ENCODE measurements at regions not wholly inside any gene's neighbourhood (a gene's known extent, or its start where the extent isn't known, plus 50 kb on each side); places are given as distances from the start of the nearest gene placed in this dataset.
"Not testable (repeated sequence)": the region's sequence is repeated elsewhere in the genome, so short reads cannot be mapped to it uniquely, and the experiment has no call there.

GRCh38 chr15:39409876-39410530 lies 170.9 kb upstream of the THBS1 start:
- no peak for DNase-seq (ENCODE audit: low read depth in 1 of 2, low spot score in 1 of 2)

GRCh38 chr15:39411102-39411989 lies 169.5 kb upstream of the THBS1 start:
- in situ Hi-C loops (cut with HindIII; ENCODE audit: low pct_unique_long_range_greater_than_20kb, low sequenced_read_pairs): no loop called here
- DNase-seq (ENCODE audit: low read depth in 1 of 2, low spot score in 1 of 2): peak in 1 of 2 experiments; percentile 33
- TF ChIP-seq JUND (IDR thresholded peaks at IDR 0.05; ENCODE audit: low read depth): no peak

More at GRCh38 chr15:39409876-39410530, 170.9 kb upstream of the THBS1 start:
- in situ Hi-C loops (cut with HindIII; ENCODE audit: low pct_unique_long_range_greater_than_20kb, low sequenced_read_pairs): no loop called here
- no peak for TF ChIP-seq JUND (IDR thresholded peaks at IDR 0.05; ENCODE audit: low read depth)

DNA sequence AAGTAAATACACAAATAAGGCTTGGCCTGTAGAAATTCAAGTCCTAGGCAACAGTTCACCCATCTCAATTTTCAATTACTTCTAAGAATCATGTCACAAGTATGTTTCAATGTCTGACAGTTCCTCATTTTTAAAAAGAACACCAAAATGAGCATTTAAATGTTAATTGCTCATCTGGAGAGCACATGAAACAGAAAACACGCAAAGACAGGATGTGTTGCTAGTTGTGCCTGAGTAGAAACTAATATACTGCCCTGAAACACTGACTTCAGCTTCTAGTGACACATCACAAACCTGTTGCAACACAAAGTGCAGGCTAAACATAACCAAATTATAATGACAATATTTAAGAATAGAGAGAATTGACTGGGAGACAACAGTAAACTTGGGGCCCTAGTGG lies 167.3 kb upstream of the THBS1 start:
- DNase-seq (ENCODE audit: low read depth in 1 of 2, low spot score in 1 of 2): no peak
- in situ Hi-C loops (cut with HindIII; ENCODE audit: low pct_unique_long_range_greater_than_20kb, low sequenced_read_pairs): no loop called here
- TF ChIP-seq JUND (IDR thresholded peaks at IDR 0.05; ENCODE audit: low read depth): no peak

- TF ChIP-seq JUND (IDR thresholded peaks at IDR 0.05; ENCODE audit: low read depth): no peak
- DNase-seq (ENCODE audit: low read depth in 1 of 2, low spot score in 1 of 2): no peak
- in situ Hi-C loops (cut with HindIII; ENCODE audit: low pct_unique_long_range_greater_than_20kb, low sequenced_read_pairs): no loop called here
Observed at GRCh38 chr15:39414201-39414600, 166.7 kb upstream of the THBS1 start.

DNA sequence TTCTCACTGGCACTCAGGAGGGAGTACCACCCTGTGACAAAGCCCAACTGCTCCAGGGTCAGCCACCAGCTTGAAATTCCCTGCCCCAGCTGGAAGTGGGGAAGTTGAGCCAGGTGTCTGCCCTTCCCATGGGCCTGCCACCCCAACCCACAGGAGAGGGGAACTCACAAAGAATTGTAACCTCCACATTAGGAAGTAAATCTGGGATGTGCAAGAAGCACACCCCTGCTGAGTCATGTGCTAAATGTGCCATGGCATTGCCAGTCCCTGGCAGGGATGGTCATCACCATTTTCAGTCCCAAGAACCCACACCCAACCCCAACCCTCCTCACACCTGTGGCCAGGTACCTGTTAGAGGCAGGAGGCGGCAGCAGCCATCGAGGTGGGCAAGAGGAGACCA lies 165.2 kb upstream of the THBS1 start:
- in situ Hi-C loops (cut with HindIII; ENCODE audit: low pct_unique_long_range_greater_than_20kb, low sequenced_read_pairs): no loop called here
- TF ChIP-seq JUND (IDR thresholded peaks at IDR 0.05; ENCODE audit: low read depth): no peak
- DNase-seq (ENCODE audit: low read depth in 1 of 2, low spot score in 1 of 2): no peak

DNA sequence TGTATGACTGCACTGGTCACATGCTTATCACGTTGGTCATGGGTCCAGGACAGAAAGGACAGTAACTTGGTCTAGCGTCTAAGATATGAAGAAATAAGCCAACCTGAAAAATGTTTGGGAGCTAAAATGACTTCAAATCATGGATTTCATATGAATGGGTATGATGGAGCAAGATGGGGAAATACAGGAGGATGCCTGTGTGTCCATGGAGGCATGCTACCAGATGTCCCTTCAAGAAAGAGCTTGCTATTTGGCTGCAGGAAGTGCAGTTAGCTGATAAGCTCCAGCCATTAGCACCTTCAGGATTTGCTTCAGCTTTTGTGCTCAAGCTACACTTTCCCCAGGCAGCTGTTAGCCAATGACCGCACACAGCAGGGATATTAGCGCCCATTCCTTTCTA lies 164.6 kb upstream of the THBS1 start:
- DNase-seq (ENCODE audit: low read depth in 1 of 2, low spot score in 1 of 2): no peak
- no peak for TF ChIP-seq JUND (IDR thresholded peaks at IDR 0.05; ENCODE audit: low read depth)
- in situ Hi-C loops (cut with HindIII; ENCODE audit: low pct_unique_long_range_greater_than_20kb, low sequenced_read_pairs): no loop called here

GRCh38 chr15:39417366-39418134 lies 163.3 kb upstream of the THBS1 start:
- DNase-seq (ENCODE audit: low read depth in 1 of 2, low spot score in 1 of 2): no peak
- in situ Hi-C loops (cut with HindIII; ENCODE audit: low pct_unique_long_range_greater_than_20kb, low sequenced_read_pairs): no loop called here
- TF ChIP-seq JUND (IDR thresholded peaks at IDR 0.05; ENCODE audit: low read depth): no peak

DNA sequence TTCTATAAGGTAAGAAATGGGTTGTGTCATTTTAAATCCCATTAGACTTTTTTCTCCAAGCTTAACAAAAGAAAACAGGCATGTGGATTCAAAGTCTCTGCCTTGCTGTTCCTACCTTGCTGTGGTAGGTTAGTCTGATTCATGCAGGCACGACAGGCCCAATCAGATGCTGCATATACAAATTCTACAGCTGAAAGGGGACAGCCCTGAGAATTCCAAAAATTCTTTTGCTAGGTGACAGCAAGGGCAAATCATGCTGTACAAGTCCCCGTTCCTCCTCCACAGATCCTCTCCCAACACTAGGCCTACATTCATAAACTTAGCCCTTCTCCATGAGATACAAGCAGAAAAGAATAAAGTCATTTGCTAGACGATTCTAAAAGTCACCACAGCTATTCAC lies 161.2 kb upstream of the THBS1 start:
- no peak for TF ChIP-seq JUND (IDR thresholded peaks at IDR 0.05; ENCODE audit: low read depth)
- DNase-seq (ENCODE audit: low read depth in 1 of 2, low spot score in 1 of 2): peak; percentile 19 to 89
- in situ Hi-C loops (cut with HindIII; ENCODE audit: low pct_unique_long_range_greater_than_20kb, low sequenced_read_pairs): no loop called here

DNA sequence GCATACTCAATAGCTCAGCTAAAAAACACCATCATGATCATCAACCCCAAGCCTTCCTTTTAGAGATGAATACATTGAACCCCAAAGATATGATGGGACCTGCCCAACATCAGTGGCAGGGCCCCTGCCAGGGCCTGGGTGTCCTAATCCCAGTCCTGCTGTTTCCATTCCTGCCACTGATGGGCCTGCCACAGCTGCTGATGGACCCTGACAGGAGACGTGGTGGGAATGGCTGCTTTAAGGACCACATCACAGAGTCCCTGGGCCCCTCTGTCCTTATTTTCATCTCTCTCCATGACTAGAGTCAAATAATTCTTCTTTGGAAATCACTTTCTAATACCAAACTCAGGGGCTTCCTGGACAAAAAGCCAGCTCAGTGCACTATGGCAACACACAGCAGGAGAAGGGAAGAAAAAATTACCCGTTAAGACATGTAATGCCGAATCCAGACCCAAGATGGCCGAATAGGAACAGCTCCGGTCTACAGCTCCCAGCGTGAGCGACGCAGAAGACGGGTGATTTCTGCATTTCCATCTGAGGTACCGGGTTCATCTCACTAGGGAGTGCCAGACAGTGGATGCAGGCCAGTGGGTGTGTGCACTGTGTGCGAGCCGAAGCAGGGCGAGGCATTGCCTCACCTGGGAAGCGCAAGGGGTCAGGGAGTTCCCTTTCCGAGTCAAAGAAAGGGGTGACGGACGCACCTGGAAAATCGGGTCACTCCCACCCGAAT lies 160.6 kb upstream of the THBS1 start:
- in situ Hi-C loops (cut with HindIII; ENCODE audit: low pct_unique_long_range_greater_than_20kb, low sequenced_read_pairs); DNase-seq (ENCODE audit: low read depth in 1 of 2, low spot score in 1 of 2): not testable (repeated sequence)

DNA sequence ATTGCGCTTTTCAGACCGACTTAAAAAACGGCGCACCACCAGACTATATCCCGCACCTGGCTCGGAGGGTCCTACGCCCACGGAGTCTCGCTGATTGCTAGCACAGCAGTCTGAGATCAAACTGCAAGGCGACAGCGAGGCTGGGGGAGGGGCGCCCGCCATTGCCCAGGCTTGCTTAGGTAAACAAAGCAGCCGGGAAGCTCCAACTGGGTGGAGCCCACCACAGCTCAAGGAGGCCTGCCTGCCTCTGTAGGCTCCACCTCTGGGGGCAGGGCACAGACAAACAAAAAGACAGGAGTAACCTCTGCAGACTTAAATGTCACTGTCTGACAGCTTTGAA lies 160.1 kb upstream of the THBS1 start:
- DNase-seq (ENCODE audit: low read depth in 1 of 2, low spot score in 1 of 2); in situ Hi-C loops (cut with HindIII; ENCODE audit: low pct_unique_long_range_greater_than_20kb, low sequenced_read_pairs): not testable (repeated sequence)

GRCh38 chr15:39426552-39427532 lies 154.0 kb upstream of the THBS1 start:
- TF ChIP-seq JUND (IDR thresholded peaks at IDR 0.05; ENCODE audit: low read depth): no peak
- no peak for DNase-seq (ENCODE audit: low read depth in 1 of 2, low spot score in 1 of 2)
- in situ Hi-C loops (cut with HindIII; ENCODE audit: low pct_unique_long_range_greater_than_20kb, low sequenced_read_pairs): no loop called here
